ENCODE measurements at regions not wholly inside any gene's neighbourhood (a gene's known extent, or its start where the extent isn't known, plus 50 kb on each side); places are given as distances from the start of the nearest gene placed in this dataset.
"Not testable (repeated sequence)": the region's sequence is repeated elsewhere in the genome, so short reads cannot be mapped to it uniquely, and the experiment has no call there.

GRCh38 chr2:207216457-207216856 lies 50.7 kb upstream of the KLF7 start:
- DNase-seq (ENCODE audit: low spot score): no peak

GRCh38 chr2:207217442-207217841 lies 51.7 kb upstream of the KLF7 start:
- DNase-seq (ENCODE audit: low spot score): no peak

GRCh38 chr2:207219081-207219630 lies 53.4 kb upstream of the KLF7 start:
- no peak for DNase-seq (ENCODE audit: low spot score)

- DNase-seq (ENCODE audit: low spot score): peak; percentile 68
Observed at GRCh38 chr2:207219676-207220501, 54.1 kb upstream of the KLF7 start.

GRCh38 chr2:207221731-207222130 lies 56.0 kb upstream of the KLF7 start:
- no peak for DNase-seq (ENCODE audit: low spot score)

GRCh38 chr2:207223051-207223450 lies 57.3 kb upstream of the KLF7 start:
- peak; percentile 35 for DNase-seq (ENCODE audit: low spot score)

GRCh38 chr2:207224381-207224780 lies 58.6 kb upstream of the KLF7 start:
- DNase-seq (ENCODE audit: low spot score): no peak

GRCh38 chr2:207224791-207225482 lies 59.2 kb upstream of the KLF7 start:
- no peak for DNase-seq (ENCODE audit: low spot score)

GRCh38 chr2:207225773-207226172 lies 60.0 kb upstream of the KLF7 start:
- DNase-seq (ENCODE audit: low spot score): no peak

- no peak for DNase-seq (ENCODE audit: low spot score)
Observed at GRCh38 chr2:207226243-207226642, 60.5 kb upstream of the KLF7 start.

- DNase-seq (ENCODE audit: low spot score): no peak
Observed at GRCh38 chr2:207226671-207227061, 60.9 kb upstream of the KLF7 start.

- no peak for DNase-seq (ENCODE audit: low spot score)
Observed at GRCh38 chr2:207227062-207227748, 61.5 kb upstream of the KLF7 start.

- DNase-seq (ENCODE audit: low spot score): no peak
Observed at GRCh38 chr2:207227749-207228145, 62.0 kb upstream of the KLF7 start.

GRCh38 chr2:207228402-207228801 lies 62.7 kb upstream of the KLF7 start:
- DNase-seq (ENCODE audit: low spot score): no peak

GRCh38 chr2:207229161-207229560 lies 63.4 kb upstream of the KLF7 start:
- DNase-seq (ENCODE audit: low spot score): no peak

GRCh38 chr2:207230261-207231105 lies 64.7 kb upstream of the KLF7 start:
- DNase-seq (ENCODE audit: low spot score): no peak

GRCh38 chr2:207231106-207231865 lies 65.5 kb upstream of the KLF7 start:
- DNase-seq (ENCODE audit: low spot score): no peak

GRCh38 chr2:207231967-207232366 lies 66.2 kb upstream of the KLF7 start:
- DNase-seq (ENCODE audit: low spot score): peak; percentile 65

- not testable (repeated sequence) for DNase-seq (ENCODE audit: low spot score)
Observed at GRCh38 chr2:207233141-207233540, 67.4 kb upstream of the KLF7 start.

- no peak for DNase-seq (ENCODE audit: low spot score)
Observed at GRCh38 chr2:207233731-207234130, 68.0 kb upstream of the KLF7 start.

GRCh38 chr2:207235621-207236020 lies 69.9 kb upstream of the KLF7 start:
- DNase-seq (ENCODE audit: low spot score): no peak
